ENCODE measurements at regions not wholly inside any gene's neighbourhood (a gene's known extent, or its start where the extent isn't known, plus 50 kb on each side); places are given as distances from the start of the nearest gene placed in this dataset.

DNA sequence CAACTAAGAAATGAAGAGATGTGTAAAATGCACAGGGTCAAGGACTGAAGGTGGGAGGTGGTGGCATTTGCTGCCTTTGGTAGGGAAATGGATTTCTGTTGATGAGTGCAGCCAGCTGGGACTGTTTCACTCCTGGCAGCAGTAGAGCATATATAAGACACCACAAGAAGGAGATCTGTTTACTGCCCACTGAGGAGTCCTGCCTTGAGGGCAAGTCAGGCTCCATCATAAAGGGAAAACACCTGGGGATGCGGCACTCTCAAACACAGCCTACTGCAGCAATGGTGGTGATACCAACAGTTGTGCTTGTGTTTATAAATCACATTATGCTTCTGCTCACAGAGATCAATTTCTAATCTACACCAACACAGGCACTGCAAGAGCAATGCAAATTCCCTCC is 222.1 kb downstream of the TACR3 start:
- TF ChIP-seq POLR2AphosphoS5 (IDR thresholded peaks at IDR 0.05): no peak
- no peak for TF ChIP-seq POLR2A (IDR thresholded peaks at IDR 0.05)
- no peak for TF ChIP-seq CTCF (IDR thresholded peaks at IDR 0.05)
- TF ChIP-seq EP300 (IDR thresholded peaks at IDR 0.05): no peak

All from stomach (tissue), 4 donors.